CD4-positive, alpha-beta T cell treated with Interleukin-15 for 1 hour (primary cell): ENCODE measurements at regions not wholly inside any gene's neighbourhood (a gene's known extent, or its start where the extent isn't known, plus 50 kb on each side); places are given as distances from the start of the nearest gene placed in this dataset.

ENCODE experiments used
- DNase-seq: peaks from one replicate; pipeline ENCODE4 v3.0.0-alpha.2; 2020

DNA sequence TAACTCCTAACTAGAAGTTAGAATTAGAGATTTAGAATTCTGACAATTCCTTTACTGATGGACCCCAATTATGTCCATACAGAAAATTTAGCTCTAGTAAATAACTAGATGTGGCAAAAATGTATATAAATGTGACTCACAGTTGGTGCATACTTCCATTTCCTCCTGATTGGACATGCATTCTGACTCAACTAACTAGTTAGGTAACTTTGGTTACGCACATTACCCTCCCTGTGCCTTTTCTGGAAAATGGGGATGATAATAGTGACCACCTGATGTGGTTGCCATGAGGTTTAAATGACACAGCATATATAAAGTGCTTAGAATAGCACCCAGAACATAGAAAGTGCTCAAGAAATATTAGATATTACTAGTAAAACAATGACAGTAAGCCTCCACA lies 550.0 kb upstream of the SALL1 start:
- no peak for DNase-seq

DNA sequence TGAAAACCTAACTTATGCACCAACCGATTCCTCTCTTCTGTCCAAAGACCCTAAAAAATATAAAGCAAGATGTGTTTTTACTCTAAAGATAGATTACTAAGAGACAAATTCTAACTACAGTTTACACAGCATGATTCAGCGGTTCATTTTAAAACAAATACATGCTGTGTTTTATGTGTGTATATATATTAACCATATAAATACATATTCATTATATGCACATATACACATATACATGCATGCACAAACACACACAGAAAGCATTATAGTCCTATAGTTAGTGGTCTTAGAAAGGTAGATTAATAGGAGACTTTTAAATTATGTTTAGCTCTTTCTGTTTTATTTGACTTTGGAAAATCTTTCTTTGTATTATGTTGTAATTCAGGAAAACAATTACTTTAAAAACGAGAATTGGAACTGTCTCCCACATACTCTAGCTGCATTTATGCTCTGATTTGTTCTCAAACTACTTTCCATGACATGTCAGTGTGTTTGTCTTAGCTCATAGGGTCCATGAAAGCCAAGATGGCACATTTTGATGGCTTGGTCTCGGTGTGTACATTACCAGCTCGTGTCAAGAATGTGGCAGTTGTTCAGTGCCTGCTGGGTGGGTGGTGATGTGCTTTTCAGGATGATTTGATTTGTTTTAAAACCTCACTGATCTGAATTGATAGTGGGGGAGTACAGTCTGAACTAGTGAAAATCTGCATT lies 548.8 kb upstream of the SALL1 start:
- DNase-seq = no peak

DNA sequence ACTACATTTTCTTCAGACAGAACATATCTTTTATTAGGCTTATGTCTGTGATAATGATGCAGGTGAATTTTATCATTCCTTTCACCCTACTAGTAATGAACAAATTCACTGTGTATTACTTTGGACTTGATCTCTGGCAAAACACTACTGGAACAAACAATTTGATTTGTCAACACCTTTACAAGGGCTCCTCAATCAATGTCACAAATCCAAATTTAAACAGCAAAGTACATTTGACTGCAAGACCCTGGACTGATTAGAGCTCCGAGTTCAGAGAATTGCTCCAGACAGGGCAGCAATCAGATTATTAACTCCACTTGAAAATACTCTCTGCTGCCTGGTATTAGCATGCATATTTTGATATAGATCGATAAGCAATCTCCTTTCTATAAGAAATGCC lies 547.6 kb upstream of the SALL1 start:
- DNase-seq = no peak

- DNase-seq = no peak
These were observed 546.4 kb upstream of the SALL1 start for GRCh38 chr16:51697454-51697853.

- no peak for DNase-seq
These were observed 545.3 kb upstream of the SALL1 start for GRCh38 chr16:51696376-51696775.

DNA sequence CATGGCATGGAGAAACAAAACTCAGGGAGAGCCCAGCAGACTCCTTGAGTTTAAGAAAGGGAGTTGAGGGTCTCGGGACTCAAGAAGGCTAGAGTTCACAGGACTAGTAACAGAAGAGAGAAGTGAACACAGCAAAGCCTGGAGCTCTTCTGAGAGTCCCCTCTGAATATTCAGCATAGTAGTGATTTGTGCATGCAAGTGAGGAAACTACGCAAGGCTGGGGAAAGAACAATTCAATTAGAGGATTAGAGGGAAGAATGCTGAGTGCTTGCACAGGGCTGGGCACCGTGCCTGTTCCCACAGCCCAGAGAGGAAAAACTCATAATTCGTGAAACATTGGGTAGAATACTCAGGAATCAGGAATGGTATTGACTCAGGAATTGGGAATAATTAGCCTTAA lies 540.0 kb upstream of the SALL1 start:
- no peak for DNase-seq

- DNase-seq = no peak
These were observed 534.4 kb upstream of the SALL1 start for GRCh38 chr16:51685498-51685897.

DNA sequence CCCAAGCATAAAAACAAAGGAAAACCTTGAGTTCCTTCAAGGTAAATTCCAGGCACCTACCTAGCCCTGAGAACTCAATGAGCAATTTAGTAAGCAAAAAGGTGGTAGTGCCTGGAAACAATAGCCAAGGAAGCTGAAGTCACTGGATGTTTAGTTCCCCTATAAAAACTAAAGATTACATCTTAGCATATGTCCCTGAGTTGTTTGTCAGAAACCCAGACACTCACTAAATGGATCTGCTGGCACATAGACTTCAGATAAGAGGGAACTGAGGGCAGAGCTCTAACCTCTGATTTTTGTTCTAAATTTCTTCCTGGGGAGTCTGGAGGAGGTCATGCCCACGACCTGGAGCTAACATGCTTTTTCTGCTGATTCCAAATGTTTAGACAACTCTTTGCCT lies 532.8 kb upstream of the SALL1 start:
- no peak for DNase-seq

DNA sequence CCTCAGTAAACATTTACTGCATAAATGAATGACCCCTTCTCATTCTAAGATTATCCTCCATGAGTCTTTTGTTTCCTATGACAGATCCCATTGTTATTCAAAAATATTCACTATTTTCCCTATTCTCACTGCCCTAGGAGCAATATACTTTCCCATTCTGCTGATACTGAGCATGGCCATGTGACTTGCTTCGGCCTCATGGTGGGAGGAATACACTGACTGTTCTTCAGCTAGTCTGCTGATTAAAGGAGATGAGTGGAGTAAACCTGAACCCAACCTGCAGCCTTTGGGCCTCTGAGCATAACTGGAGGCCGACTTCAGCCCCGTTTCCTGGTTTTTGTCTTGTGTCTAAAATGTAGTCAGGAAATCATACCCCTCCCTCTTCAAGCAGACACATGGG lies 531.8 kb upstream of the SALL1 start:
- DNase-seq = no peak

- DNase-seq = no peak
These were observed 523.5 kb upstream of the SALL1 start for GRCh38 chr16:51674615-51675014.

DNA sequence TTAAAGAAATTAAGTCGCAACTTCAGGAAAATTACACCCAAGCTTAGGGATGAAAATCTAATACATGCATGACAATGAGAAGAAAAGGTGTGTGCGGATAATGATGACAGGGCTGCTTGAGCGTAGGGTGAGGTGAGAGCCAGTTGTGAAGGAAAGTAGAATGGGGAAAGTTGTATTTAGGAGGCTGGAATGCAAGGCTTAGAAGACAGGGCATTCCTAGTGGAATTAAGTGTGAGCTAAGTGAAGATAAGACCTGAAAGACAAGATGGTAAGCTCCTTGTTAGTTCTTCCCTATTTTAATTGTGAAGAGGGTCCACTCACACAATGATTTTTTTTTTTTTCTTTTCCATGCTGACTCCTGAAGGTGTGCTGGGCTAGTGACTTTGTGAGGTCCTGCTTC lies 519.5 kb upstream of the SALL1 start:
- no peak for DNase-seq

DNA sequence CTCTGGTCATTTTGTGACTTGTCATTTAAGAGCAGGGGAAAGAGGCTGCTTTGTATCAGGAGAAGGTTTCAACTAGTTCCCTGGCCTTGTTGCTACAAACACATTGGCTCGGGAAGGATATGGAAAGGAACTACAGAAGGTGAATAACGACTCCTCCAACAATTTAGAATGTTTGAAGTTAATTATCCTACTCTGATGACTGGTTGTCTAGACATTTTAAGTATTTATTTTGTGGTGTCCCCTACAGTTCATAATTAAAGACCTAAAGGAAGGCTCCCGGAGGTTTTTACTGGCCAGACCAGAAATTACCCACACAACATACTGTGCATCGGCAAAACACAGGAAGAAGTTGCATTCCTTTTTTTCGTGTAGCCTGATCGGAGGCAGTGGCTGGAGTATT lies 515.8 kb upstream of the SALL1 start:
- no peak for DNase-seq

GRCh38 chr16:51666074-51666473 lies 515.0 kb upstream of the SALL1 start:
- DNase-seq = no peak

GRCh38 chr16:51665436-51665998 lies 514.4 kb upstream of the SALL1 start:
- DNase-seq = no peak

- DNase-seq = no peak
These were observed 507.5 kb upstream of the SALL1 start for GRCh38 chr16:51658531-51658930.

DNA sequence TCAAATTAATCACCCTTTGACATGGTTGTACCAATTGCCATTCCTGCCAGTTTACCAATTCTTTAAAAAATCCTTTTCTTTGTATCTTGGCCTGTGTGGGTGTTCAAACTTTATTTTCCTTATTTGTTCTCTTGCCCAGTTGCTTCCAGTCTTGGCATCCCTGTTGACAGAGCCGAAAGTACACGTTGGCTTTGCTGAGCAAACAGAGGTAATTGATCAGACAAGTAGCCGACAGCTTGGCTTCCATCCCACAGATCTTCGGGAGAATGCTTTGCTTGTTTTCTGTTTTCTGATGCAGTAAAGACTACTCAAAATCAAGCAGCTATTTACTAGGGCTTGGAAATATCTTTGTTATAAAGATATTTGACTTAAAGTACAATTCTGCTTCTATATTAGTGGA lies 506.8 kb upstream of the SALL1 start:
- no peak for DNase-seq

DNA sequence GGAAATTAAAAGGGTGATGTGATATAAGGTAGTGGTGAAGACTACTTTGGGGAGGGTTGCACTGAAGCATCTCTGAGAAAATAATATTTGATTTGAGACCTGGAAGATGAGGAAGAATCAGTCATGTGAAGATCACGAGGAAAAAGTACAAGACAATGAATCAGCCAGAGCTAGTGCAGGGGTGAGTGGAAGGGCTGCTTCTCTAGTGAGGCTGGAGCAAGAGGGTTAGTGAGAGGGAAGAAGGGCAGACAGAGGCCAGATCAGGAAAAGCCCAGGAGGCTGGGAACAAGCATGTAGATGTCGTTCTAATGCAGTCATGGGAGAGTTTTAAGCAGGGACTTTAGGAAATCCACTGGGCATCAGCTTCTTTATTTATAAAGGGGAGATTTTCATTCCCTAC lies 504.2 kb upstream of the SALL1 start:
- no peak for DNase-seq

DNA sequence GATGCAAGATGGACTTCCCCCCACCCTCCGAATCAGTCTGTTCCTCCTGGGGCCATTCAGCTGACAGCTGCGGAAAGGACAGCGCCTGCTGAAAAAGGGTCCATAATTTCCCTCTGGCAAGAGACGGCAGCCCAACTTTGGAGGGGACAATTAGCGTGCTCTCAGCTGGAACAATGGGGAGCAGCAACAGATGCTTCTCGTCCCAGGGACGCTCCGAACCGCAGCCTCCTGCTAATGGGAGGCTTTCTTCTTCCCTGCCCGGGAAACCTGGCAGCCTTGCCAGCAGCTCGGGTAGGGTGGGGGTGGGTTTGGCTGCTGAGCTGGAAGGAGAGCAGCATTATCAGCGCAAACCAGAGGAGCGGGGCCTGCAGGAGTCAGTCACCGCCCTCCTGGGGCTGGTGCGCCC lies 500.0 kb upstream of the SALL1 start:
- DNase-seq = no peak

GRCh38 chr16:51649631-51650030 lies 498.6 kb upstream of the SALL1 start:
- no peak for DNase-seq

DNA sequence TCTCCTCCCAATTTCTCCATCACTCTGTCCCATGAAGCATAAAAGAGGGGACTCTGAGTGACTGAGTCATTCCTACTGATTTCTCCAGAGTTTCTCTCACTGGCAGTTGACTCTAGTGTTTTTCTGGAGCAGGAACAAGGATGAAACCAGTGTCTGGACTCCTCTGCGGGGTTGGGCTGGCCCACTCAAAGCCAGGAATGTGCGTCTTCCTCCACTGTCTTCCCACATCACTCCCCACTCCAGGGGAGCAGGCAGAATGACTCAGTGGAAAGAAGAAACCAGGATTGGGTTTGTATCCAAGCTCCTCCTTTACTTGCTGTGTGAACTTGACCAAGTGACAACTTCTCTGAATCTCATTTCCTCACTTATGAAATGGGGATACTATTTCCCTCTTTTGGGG lies 497.5 kb upstream of the SALL1 start:
- DNase-seq = no peak

GRCh38 chr16:51641191-51641765 lies 490.2 kb upstream of the SALL1 start:
- DNase-seq = no peak

- no peak for DNase-seq
These were observed 489.1 kb upstream of the SALL1 start for GRCh38 chr16:51640196-51640595.

DNA sequence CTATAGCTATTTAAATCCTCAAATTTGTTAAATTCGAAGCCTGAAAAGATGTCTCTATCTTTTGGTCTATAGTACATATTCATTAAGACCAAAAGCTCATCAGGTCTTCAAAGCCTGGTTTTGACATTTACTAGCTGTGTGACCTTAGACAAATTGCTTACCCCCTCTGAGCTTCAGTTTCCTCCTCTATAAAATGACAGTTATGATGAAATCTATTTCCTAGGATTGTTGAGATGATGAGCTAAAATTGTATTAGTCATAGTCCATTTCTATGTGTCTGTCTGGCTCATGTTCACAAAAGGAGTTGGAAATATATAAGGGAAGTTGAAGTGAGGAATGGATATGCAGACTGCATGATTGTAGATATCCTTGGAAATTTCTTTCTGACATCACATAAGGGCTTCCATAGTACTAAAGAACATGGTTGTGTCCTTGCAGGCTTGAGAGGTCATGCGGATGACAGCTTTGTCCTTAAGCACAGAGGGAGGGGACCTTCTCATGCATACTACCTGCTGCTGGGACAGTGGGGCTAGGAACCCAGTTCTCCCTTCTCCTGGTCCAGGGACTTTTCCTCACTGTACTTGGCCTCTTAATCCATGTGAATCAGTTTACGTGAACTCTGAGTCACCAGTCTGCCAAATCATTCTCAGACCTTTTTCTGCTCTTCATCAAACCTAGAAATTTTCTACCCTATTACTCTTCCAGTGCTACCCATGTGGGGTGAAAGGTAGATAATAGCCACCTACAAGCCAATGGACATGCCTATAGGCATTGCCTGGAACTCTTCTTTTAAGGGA lies 487.5 kb upstream of the SALL1 start:
- DNase-seq = no peak

- DNase-seq = no peak
These were observed 486.7 kb upstream of the SALL1 start for GRCh38 chr16:51637770-51638094.
